K562 (cell line): ENCODE measurements at regions not wholly inside any gene's neighbourhood (a gene's known extent, or its start where the extent isn't known, plus 50 kb on each side); places are given as distances from the start of the nearest gene placed in this dataset.

Experiments used
- ATAC-seq: fragments of 200-7000 bp; cut with Tn5 transposase; 3 replicates; pipeline ENCODE4 v1.9.1; 2020; ENCODE audit warnings: moderate library complexity
- BruUV-seq: library from RNA; stranded (reverse); fragments of 400-500 nt; replicated peaks from 2 replicates; lab custom pipeline; 2021; lab: Mats Ljungman, UMichigan
- CTCF ChIA-PET: fragments of 300-600 bp; formaldehyde crosslinking; extraction: SDS; loops from one replicate; lab custom pipeline; 2021; ENCODE audit warnings: low intra/inter-chr PET ratio; lab: Yijun Ruan, JAX
- POLR2A ChIA-PET: fragments of 300-600, 350-650 bp; sonication (Branson Sonifier 250); formaldehyde crosslinking; extraction: SDS; loops from one replicate; lab custom pipeline; 2021; ENCODE audit warnings: antibody characterized with exemption, inconsistent platforms; lab: Yijun Ruan, JAX
- DNase-seq, 4 experiments: peaks; one replicate each; pipeline versions ENCODE4 v3.0.0 to v3.0.0-alpha.2; 2011 to 2018; ENCODE audit warnings: low spot score in 3 of 4, mixed read lengths in 3 of 4; ENCODE audit errors: extremely low read depth in 1 of 4
- FAIRE-seq: peaks from 2 replicates; lab custom pipeline; 2011; peaks lifted over from hg19 to GRCh38; lab: Jason Lieb, UNC
- H2AFZ ChIP-seq: 2 replicates; pipeline ENCODE4 v1.6.0; 2011; ENCODE audit warnings: low read depth, low read length, control low read depth, inconsistent platforms
- H3K27ac ChIP-seq: fragments of 200-600 bp; 3 replicates; pipeline ENCODE4 v1.8.0; 2011; ENCODE audit warnings: low read depth, mild to moderate bottlenecking, control low read depth, inconsistent platforms, low read length, moderate library complexity, mixed read lengths; ENCODE audit errors: extremely low read depth
- H3K27me3 ChIP-seq, 2 experiments: fragments of 300-600 bp in 1 of 2; 2 replicates in 1 of 2; 3 replicates in 1 of 2; pipeline versions ENCODE4 v1.6.0 to v1.8.0; 2011; ENCODE audit warnings: inconsistent platforms in 2 of 2, low read length in 2 of 2, mild to moderate bottlenecking in 1 of 2, mixed read lengths in 1 of 2, moderate library complexity in 1 of 2; ENCODE audit not compliant: control insufficient read depth in 2 of 2, insufficient read depth in 2 of 2
- H3K36me3 ChIP-seq: fragments of 300-600 bp; 3 replicates; pipeline ENCODE4 v1.8.0; 2011; ENCODE audit warnings: mild to moderate bottlenecking, low read length, inconsistent platforms; ENCODE audit not compliant: control insufficient read depth, insufficient read depth
- H3K4me1 ChIP-seq, 2 experiments: fragments of 200-600 bp in 1 of 2; replicated peaks in 1 of 2; 2 replicates in 1 of 2; 3 replicates in 1 of 2; pipeline versions ENCODE4 v1.5.1 to v1.8.0; 2011; ENCODE audit warnings: inconsistent platforms in 2 of 2, low read length in 2 of 2, mild to moderate bottlenecking in 1 of 2, mixed read lengths in 1 of 2, moderate library complexity in 1 of 2; ENCODE audit not compliant: control insufficient read depth in 2 of 2, insufficient read depth in 2 of 2
- H3K4me2 ChIP-seq: 2 replicates; pipeline ENCODE4 v1.6.1; 2011; ENCODE audit warnings: low read length, control low read depth, inconsistent platforms, mixed read lengths; ENCODE audit not compliant: insufficient read depth
- H3K4me3 ChIP-seq: fragments of 200-600 bp; sonication (generic), shearing (Covaris generic); 2 replicates; pipeline ENCODE4 v1.5.1; 2016; ENCODE audit warnings: control low read depth, inconsistent platforms
- H3K79me2 ChIP-seq: fragments of 200-600 bp; 3 replicates; pipeline ENCODE4 v1.8.0; 2011; ENCODE audit warnings: low read length, inconsistent platforms; ENCODE audit not compliant: control insufficient read depth, insufficient read depth
- H3K9ac ChIP-seq, 2 experiments: 2 replicates each; pipeline versions ENCODE4 v1.6.0 to v1.6.1; 2011; ENCODE audit warnings: low read depth in 2 of 2, low read length in 2 of 2, control low read depth in 1 of 2, inconsistent platforms in 1 of 2, mild to moderate bottlenecking in 1 of 2, mixed read lengths in 1 of 2; ENCODE audit not compliant: insufficient read depth in 1 of 2
- H3K9me1 ChIP-seq: one replicate; pipeline ENCODE4 v1.6.0; 2011; ENCODE audit warnings: inconsistent platforms, mild to moderate bottlenecking, low read length, moderate library complexity; ENCODE audit not compliant: control insufficient read depth, insufficient read depth
- H3K9me3 ChIP-seq: replicated peaks from 2 replicates; pipeline ENCODE4 v1.5.1; 2011; ENCODE audit warnings: low read depth, low read length, inconsistent platforms; ENCODE audit not compliant: control insufficient read depth, insufficient read depth
- H4K20me1 ChIP-seq: replicated peaks from 2 replicates; pipeline ENCODE4 v1.6.1; 2011; ENCODE audit warnings: low read length, inconsistent platforms, mixed read lengths; ENCODE audit not compliant: control insufficient read depth, insufficient read depth
- CCNT2 ChIP-seq: IDR thresholded peaks from 2 replicates; pipeline ENCODE4 v1.6.1; 2011; ENCODE audit warnings: borderline replicate concordance, low read depth, mild to moderate bottlenecking, moderate library complexity, mixed read lengths, low read length; ENCODE audit not compliant: insufficient read length; ENCODE audit errors: extremely low read depth
- CHD2 ChIP-seq: IDR thresholded peaks from 2 replicates; pipeline ENCODE4 v1.6.1; 2011; ENCODE audit warnings: low read depth, low read length
- CTBP1 ChIP-seq: fragments of 450-650 bp; IDR thresholded peaks from 2 replicates; pipeline ENCODE4 v1.6.1; 2016; ENCODE audit warnings: borderline replicate concordance
- FOXK2 ChIP-seq, 2 experiments: fragments of 450-650 bp; IDR thresholded peaks in 1 of 2; conservative IDR thresholded peaks in 1 of 2; 2 replicates each; pipeline ENCODE4 v1.6.1; 2016; ENCODE audit warnings: low read depth in 2 of 2, mild to moderate bottlenecking in 1 of 2
- HCFC1 ChIP-seq: IDR thresholded peaks from 2 replicates; pipeline ENCODE4 v1.6.1; 2012; ENCODE audit warnings: low read depth, low read length, improper control_type of control experiment
- HLTF ChIP-seq: fragments of 450-650 bp; IDR thresholded peaks from 2 replicates; pipeline ENCODE4 v1.6.1; 2016
- ZNF274 ChIP-seq: IDR thresholded peaks from 2 replicates; pipeline ENCODE4 v1.6.1; 2011; ENCODE audit warnings: low read depth, mild to moderate bottlenecking, low read length, moderate library complexity, borderline replicate concordance
- WGBS: fragments of 100-300 bp; shearing (Covaris generic); methylation state at CpG from one replicate; pipeline ENCODE4 v1.1.6; 2016; ENCODE audit warnings: low coverage, mixed read lengths; ENCODE audit not compliant: insufficient coverage; ENCODE audit errors: missing lambda C conversion rate; 5-methylcytosine and 5-hydroxymethylcytosine counted together
- in situ Hi-C: fragments of 300-500 bp; cut with MboI; formaldehyde crosslinking; loops from 4 replicates; pipeline ENCODE4 v1.15.0; 2018; ENCODE audit warnings: inconsistent platforms, mixed read lengths
- intact Hi-C: fragments of 100-400 bp; cut with micrococcal nuclease; formaldehyde crosslinking; loops from 2 replicates; pipeline ENCODE4 v1.14.2; 2022
- TF ChIP-seq, protein P1 (sequence below): IDR thresholded peaks from 2 replicates; pipeline ENCODE4 v1.6.1; 2016; ENCODE audit warnings: missing genetic modification characterization, missing compliant biosample characterization
- TF ChIP-seq, protein P2 (sequence below): fragments of 150-350 bp; IDR thresholded peaks from 2 replicates; pipeline ENCODE4 v1.6.1; 2014; ENCODE audit warnings: low read depth, mild to moderate bottlenecking, low read length, borderline replicate concordance
- TF ChIP-seq, protein P3 (sequence below): fragments of 250-450 bp; sonication (Bioruptor Pico); IDR thresholded peaks from 2 replicates; pipeline ENCODE4 v1.8.0; 2022; ENCODE audit warnings: moderate library complexity, mild to moderate bottlenecking, inconsistent platforms
- TF ChIP-seq, protein P4 (sequence below), 3 experiments: fragments of 200-800 bp in 1 of 3; sonication (Bioruptor generic) in 1 of 3; sonication (generic) in 1 of 3; formaldehyde crosslinking in 1 of 3; IDR thresholded peaks; 2 replicates each; pipeline versions ENCODE4 v1.6.1 to v1.8.0; 2016 to 2022; ENCODE audit warnings: mild to moderate bottlenecking in 2 of 3, missing compliant biosample characterization in 2 of 3, missing genetic modification characterization in 2 of 3, missing genetic modification reagents in 1 of 3
- TF ChIP-seq, protein P5 (sequence below), 2 experiments: fragments of 450-650 bp in 1 of 2; sonication (generic) in 1 of 2; formaldehyde crosslinking; conservative IDR thresholded peaks; 2 replicates each; pipeline versions ENCODE4 v1.4.0 to v1.8.1; 2020 to 2022; ENCODE audit warnings: mild to moderate bottlenecking in 1 of 2, missing genetic modification reagents in 1 of 2

DNA sequence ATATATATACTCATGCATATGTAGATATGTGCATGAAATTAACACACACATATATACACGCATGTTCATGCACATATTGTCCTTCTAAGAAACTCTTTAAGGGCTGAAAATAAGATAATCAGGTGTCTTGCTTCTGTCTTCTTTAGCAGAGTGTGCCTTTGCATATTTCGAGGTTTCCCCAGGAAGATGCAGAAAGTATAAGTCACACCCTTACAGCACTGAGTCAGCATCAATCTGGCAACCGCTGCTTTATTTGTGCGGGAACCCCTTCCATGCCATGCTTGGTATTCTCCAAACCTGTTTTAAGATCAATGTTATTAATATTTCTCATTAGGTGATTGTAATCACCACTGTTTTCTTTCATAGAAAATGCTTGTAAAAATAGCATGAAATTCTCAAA is 557.9 kb downstream of the CAAP1 start:
- Histone ChIP-seq H3K36me3 (no peaks in the 10 kb centered on the region), H3K4me2 (no peak overlapping the region), H2AFZ (no peak overlapping the region), H3K9me1 (no peaks in the 10 kb centered on the region), H3K79me2 (no peaks in the 10 kb centered on the region), H3K27ac (no peak overlapping the region), H3K4me1 (no peaks in the 10 kb centered on the region), H3K9ac (no peak overlapping the region), H3K27me3 (no peaks in the 10 kb centered on the region), H3K9me3 (no peaks in the 10 kb centered on the region), H4K20me1 (no peaks in the 10 kb centered on the region), H3K4me3 (no peak overlapping the region)
- FAIRE-seq (no peak), ATAC-seq (no peak), DNase-seq (no peak)
- intact Hi-C loops = no loop called here
- ChIA-PET CTCF (no interaction called here), POLR2A (no interaction called here)
- TF ChIP-seq CTBP1 (no peak), HLTF (no peak), CCNT2 (no peak), HCFC1 (no peak), CHD2 (no peak), FOXK2 (conservative IDR thresholded peaks at IDR 0.05 in 1 of 2, IDR thresholded peaks at IDR 0.05 in 1 of 2; ENCODE audit: low read depth in 2 of 2) (no peak), ZNF274 (no peak)
- TF ChIP-seq, protein P1, sequence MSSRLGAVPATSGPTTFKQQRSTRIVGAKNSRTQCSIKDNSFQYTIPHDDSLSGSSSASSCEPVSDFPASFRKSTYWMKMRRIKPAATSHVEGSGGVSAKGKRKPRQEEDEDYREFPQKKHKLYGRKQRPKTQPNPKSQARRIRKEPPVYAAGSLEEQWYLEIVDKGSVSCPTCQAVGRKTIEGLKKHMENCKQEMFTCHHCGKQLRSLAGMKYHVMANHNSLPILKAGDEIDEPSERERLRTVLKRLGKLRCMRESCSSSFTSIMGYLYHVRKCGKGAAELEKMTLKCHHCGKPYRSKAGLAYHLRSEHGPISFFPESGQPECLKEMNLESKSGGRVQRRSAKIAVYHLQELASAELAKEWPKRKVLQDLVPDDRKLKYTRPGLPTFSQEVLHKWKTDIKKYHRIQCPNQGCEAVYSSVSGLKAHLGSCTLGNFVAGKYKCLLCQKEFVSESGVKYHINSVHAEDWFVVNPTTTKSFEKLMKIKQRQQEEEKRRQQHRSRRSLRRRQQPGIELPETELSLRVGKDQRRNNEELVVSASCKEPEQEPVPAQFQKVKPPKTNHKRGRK = no peak
- TF ChIP-seq, protein P2, sequence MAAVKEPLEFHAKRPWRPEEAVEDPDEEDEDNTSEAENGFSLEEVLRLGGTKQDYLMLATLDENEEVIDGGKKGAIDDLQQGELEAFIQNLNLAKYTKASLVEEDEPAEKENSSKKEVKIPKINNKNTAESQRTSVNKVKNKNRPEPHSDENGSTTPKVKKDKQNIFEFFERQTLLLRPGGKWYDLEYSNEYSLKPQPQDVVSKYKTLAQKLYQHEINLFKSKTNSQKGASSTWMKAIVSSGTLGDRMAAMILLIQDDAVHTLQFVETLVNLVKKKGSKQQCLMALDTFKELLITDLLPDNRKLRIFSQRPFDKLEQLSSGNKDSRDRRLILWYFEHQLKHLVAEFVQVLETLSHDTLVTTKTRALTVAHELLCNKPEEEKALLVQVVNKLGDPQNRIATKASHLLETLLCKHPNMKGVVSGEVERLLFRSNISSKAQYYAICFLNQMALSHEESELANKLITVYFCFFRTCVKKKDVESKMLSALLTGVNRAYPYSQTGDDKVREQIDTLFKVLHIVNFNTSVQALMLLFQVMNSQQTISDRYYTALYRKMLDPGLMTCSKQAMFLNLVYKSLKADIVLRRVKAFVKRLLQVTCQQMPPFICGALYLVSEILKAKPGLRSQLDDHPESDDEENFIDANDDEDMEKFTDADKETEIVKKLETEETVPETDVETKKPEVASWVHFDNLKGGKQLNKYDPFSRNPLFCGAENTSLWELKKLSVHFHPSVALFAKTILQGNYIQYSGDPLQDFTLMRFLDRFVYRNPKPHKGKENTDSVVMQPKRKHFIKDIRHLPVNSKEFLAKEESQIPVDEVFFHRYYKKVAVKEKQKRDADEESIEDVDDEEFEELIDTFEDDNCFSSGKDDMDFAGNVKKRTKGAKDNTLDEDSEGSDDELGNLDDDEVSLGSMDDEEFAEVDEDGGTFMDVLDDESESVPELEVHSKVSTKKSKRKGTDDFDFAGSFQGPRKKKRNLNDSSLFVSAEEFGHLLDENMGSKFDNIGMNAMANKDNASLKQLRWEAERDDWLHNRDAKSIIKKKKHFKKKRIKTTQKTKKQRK = no peak
- TF ChIP-seq, protein P3, sequence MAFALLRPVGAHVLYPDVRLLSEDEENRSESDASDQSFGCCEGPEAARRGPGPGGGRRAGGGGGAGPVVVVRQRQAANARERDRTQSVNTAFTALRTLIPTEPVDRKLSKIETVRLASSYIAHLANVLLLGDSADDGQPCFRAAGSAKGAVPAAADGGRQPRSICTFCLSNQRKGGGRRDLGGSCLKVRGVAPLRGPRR (CRISPR knock-in tag) = no peak
- TF ChIP-seq, protein P4, sequence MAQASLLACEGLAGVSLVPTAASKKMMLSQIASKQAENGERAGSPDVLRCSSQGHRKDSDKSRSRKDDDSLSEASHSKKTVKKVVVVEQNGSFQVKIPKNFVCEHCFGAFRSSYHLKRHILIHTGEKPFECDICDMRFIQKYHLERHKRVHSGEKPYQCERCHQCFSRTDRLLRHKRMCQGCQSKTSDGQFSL (CRISPR knock-in tag; IDR thresholded peaks at IDR 0.05) = no peak
- TF ChIP-seq, protein P4 (tag; IDR thresholded peaks at IDR 0.05) = no peak
- TF ChIP-seq, protein P5, sequence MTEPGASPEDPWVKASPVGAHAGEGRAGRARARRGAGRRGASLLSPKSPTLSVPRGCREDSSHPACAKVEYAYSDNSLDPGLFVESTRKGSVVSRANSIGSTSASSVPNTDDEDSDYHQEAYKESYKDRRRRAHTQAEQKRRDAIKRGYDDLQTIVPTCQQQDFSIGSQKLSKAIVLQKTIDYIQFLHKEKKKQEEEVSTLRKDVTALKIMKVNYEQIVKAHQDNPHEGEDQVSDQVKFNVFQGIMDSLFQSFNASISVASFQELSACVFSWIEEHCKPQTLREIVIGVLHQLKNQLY (CRISPR knock-in tag; conservative IDR thresholded peaks at IDR 0.05) = no peak
- BruUV-seq = no TSS peak
- WGBS = no CpG with 5 or more reads among the region's 4 CpGs
- in situ Hi-C loops = no loop called here
